Adrenal gland (tissue), 9 donors: ENCODE measurements at regions not wholly inside any gene's neighbourhood (a gene's known extent, or its start where the extent isn't known, plus 50 kb on each side); places are given as distances from the start of the nearest gene placed in this dataset.

ENCODE experiments used
- DNase-seq, 7 donors: peaks; one replicate each; pipeline ENCODE4 v3.0.0-alpha.2; 2019 to 2020
- H3K27ac ChIP-seq, 5 donors: fragments of 200-600 bp; sonication (generic) in 4 of 5; 1 replicate in 3 of 5; 2 replicates in 2 of 5; pipeline versions ENCODE4 v1.5.1 to v1.8.0; 2016 to 2020; ENCODE audit warnings: mild to moderate bottlenecking in 1 of 5
- H3K27me3 ChIP-seq: fragments of 200-600 bp; 2 replicates; pipeline ENCODE4 v1.8.0; 2021
- H3K36me3 ChIP-seq, 2 donors: fragments of 200-600 bp; replicated peaks in 1 of 2; 1 replicate in 1 of 2; 2 replicates in 1 of 2; pipeline versions ENCODE4 v1.5.1 to v1.8.0; 2018 to 2022
- H3K4me1 ChIP-seq, 2 donors: fragments of 200-600 bp; replicated peaks in 1 of 2; 1 replicate in 1 of 2; 2 replicates in 1 of 2; pipeline versions ENCODE4 v1.5.1 to v1.8.0; 2018 to 2021
- H3K4me3 ChIP-seq, 4 donors: fragments of 200-600 bp; sonication (generic) in 3 of 4; one replicate each; pipeline ENCODE4 v1.5.1; 2016 to 2018
- H3K9me3 ChIP-seq, 3 donors: fragments of 200-600 bp; sonication (generic) in 1 of 3; replicated peaks in 1 of 3; 1 replicate in 2 of 3; 2 replicates in 1 of 3; pipeline versions ENCODE4 v1.5.1 to v1.8.0; 2016 to 2021
- POLR2A ChIP-seq, 2 donors: fragments of 450-650 bp; IDR thresholded peaks; one replicate each; pipeline ENCODE4 v1.6.1; 2017; ENCODE audit warnings: antibody characterized with exemption in 2 of 2, mild to moderate bottlenecking in 2 of 2, moderate library complexity in 1 of 2
- WGBS, 4 donors: extraction: QIAGEN DNeasy Blood & Tissue Kit in 2 of 4; methylation state at CpG; one replicate each; pipeline versions ENCODE4 v1.1.5 to v1.1.7; 2013 to 2017; 5-methylcytosine and 5-hydroxymethylcytosine counted together
- intact Hi-C, 2 donors: fragments of 100-400 bp; cut with DNase I; formaldehyde crosslinking; loops; one replicate each; pipeline versions ENCODE4 v1.14.1 to v1.15.0; 2022 to 2023
- TF ChIP-seq, protein P1 (sequence below), 6 experiments: fragments of 450-650 bp in 4 of 6; fragments of 200-600 bp in 2 of 6; sonication (generic) in 1 of 6; IDR thresholded peaks; 1 replicate in 5 of 6; 2 replicates in 1 of 6; pipeline versions ENCODE4 v1.5.1 to v1.8.0; 2016 to 2021; ENCODE audit warnings: antibody characterized with exemption in 6 of 6, mild to moderate bottlenecking in 2 of 6, moderate library complexity in 1 of 6
- donor health status: healthy with polysubstance abuse.
- donor health status: Bipolar disorder and iron deficiency.
- donor health status: DM: yes; HTN: yes; CAD: no.
- donor health status: DM: no; HTN: no; CAD: no.
- donor health status: DM: no; HTN: no; CAD: no.

DNA sequence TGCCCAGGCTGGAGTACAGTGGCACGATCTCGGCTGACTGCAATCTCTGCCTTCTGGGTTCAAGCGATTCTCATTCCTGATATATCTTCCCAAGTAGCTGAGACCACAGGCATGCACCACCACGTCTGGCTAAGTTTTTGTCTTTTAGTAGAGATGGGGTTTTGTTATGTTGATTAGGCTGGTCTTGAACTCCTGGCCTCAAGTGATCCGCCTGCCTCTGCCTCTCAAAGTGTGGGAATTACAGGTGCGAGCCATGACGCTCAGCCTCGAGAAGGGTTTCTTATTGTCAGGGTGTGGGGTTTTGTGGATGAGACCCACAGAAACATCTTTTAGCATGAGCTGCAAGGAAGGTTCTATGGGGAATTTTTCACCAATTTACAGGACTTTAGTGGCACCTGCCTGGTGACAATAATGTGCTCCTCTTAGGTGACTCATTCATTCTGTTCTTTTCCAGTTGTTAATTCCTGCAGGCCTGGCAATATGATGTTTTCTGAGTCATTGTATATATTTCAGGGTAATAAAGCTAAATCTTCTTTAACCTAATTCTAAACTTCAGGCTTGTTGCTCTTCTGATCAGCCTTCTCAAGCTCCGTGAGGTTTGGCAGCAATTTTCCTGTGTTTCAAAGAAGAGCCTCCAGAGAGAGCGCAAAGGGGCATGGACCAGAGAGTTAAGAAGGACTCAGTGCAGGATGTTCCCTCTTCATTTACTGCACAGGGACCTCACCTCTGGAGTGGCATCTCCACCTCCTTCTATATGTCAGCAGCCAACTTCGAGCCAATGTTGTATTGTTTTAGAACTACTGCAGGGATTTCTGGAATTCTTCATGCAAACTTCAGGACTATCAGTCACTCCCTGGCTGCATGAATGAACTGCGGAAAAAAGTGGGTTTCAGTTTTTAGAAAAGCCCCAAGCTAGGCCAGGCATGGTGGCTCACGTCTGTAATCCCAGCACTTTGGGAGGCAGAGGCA is 77.8 kb upstream of the ZNF618 start:
- H3K36me3 ChIP-seq, result no peaks in the 10 kb centered on the region
- intact Hi-C loops, result no loop called here
- TF ChIP-seq, protein P1, sequence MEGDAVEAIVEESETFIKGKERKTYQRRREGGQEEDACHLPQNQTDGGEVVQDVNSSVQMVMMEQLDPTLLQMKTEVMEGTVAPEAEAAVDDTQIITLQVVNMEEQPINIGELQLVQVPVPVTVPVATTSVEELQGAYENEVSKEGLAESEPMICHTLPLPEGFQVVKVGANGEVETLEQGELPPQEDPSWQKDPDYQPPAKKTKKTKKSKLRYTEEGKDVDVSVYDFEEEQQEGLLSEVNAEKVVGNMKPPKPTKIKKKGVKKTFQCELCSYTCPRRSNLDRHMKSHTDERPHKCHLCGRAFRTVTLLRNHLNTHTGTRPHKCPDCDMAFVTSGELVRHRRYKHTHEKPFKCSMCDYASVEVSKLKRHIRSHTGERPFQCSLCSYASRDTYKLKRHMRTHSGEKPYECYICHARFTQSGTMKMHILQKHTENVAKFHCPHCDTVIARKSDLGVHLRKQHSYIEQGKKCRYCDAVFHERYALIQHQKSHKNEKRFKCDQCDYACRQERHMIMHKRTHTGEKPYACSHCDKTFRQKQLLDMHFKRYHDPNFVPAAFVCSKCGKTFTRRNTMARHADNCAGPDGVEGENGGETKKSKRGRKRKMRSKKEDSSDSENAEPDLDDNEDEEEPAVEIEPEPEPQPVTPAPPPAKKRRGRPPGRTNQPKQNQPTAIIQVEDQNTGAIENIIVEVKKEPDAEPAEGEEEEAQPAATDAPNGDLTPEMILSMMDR (IDR thresholded peaks at IDR 0.05), result no peak
- no peak for TF ChIP-seq POLR2A (IDR thresholded peaks at IDR 0.05)
- H3K4me1 ChIP-seq, result no peaks in the 10 kb centered on the region
- no peak for DNase-seq
- H3K27ac ChIP-seq, result no peak overlapping the region
- no peak overlapping the region for H3K4me3 ChIP-seq
- no peaks in the 10 kb centered on the region for H3K9me3 ChIP-seq
- no peaks in the 10 kb centered on the region for H3K27me3 ChIP-seq
- WGBS, 4 donors, result 84 to 91% (median 86%) methylated on average over 12 to 13 of the region's 13 CpGs

DNA sequence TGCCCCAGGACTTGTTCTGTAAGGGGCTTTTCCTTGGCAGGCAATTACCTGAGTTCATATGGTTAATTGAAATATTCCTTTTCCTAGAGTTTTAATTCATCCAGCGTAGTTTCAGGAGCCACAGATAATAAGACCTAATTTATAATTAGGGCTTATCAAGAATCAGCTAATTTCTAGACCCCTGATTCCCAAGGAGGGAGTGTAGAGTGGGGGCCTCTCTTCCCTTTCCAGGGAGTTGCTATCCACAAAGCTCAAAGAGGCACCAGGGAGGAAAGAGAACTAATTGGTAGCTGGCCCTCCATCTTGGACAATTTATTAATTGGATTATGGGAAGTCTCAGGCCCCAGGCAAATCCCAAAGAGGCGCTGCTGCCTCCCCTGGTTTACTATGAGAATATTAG is 75.8 kb upstream of the ZNF618 start:
- DNase-seq, result no peak
- H3K27ac ChIP-seq, result no peak overlapping the region
- intact Hi-C loops, result loop anchor here in 1 of 2 donors (10.0 kb wide), 1 partner anchor 165 kb away; no protein-coding TSS in a partner anchor

DNA sequence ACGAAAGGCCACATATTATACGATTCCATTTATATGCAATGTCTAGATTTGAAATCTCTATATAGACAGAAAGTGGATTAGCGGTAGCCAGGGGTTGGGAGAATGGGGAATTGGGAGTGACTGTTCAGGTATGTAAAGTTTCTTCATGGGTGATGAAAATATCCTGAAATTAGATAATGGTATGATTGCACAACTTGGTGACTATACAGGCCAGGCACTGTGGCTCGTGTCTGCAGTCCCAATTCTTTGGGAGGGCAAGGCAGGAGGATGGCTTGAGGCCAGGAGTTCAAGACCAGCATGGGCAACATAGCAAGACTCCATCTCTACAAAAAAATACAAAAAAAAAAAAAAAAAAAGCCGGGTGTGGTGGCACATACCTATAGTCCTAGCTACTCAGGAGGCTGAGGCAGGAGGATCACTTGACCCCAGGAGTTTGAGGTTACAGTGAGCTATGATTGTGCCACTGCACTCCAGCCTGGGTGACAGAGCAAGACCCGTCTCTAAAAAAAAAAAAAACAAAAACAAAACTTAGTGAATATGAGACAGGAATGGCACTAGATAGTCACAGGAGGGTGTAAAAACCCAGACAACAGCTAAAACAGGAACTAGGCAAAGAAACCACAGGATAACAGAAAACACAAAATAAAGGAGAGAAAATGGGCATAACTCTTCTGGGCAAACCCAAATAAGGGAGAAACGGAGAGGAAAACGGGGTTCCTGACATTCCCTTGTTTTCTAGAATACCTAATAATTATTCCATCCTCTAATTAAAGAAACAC is 72.1 kb upstream of the ZNF618 start:
- Histone ChIP-seq H3K4me3 (no peak overlapping the region), H3K27ac (no peak overlapping the region), H3K4me1 (peaks cover 4 to 15% of the 10 kb centered on the region in 2 donors), H3K36me3 (no peaks in the 10 kb centered on the region), H3K9me3 (no peaks in the 10 kb centered on the region), H3K27me3 (no peaks in the 10 kb centered on the region)
- DNase-seq, result no peak
- WGBS, 4 donors, result 76 to 87% (median 78%) methylated on average over 8 of the region's 8 CpGs
- intact Hi-C loops, result loop anchor here in 1 of 2 donors (10.0 kb wide), 1 partner anchor 161 kb away; no protein-coding TSS in a partner anchor
- TF ChIP-seq POLR2A (IDR thresholded peaks at IDR 0.05), result no peak
- TF ChIP-seq, protein P1 (IDR thresholded peaks at IDR 0.05), result no peak

More for the DNA sequence above, 75.8 kb upstream of the ZNF618 start:
- 82 to 98% (median 92%) methylated on average over 2 of the region's 2 CpGs for WGBS, 4 donors
- Histone ChIP-seq H3K27me3 (no peaks in the 10 kb centered on the region), H3K4me1 (no peaks in the 10 kb centered on the region), H3K4me3 (no peak overlapping the region), H3K36me3 (no peaks in the 10 kb centered on the region), H3K9me3 (no peaks in the 10 kb centered on the region)
- TF ChIP-seq, protein P1 (IDR thresholded peaks at IDR 0.05), result no peak
- no peak for TF ChIP-seq POLR2A (IDR thresholded peaks at IDR 0.05)
